ENCODE measurements at regions not wholly inside any gene's neighbourhood (a gene's known extent, or its start where the extent isn't known, plus 50 kb on each side); places are given as distances from the start of the nearest gene placed in this dataset.

GRCh38 chr5:145680767-145681166, 154.4 kb downstream of the PRELID2 start:
- no peak for TF ChIP-seq CTCF (IDR thresholded peaks at IDR 0.05; ENCODE audit: insufficient read depth, low read depth, low read length)
- no peak for TF ChIP-seq EZH2 (IDR thresholded peaks at IDR 0.05; ENCODE audit: insufficient read depth, low read length)

Measured in astrocyte (in vitro differentiated cells and primary cell).